OCI-LY1 (cell line): ENCODE measurements at regions not wholly inside any gene's neighbourhood (a gene's known extent, or its start where the extent isn't known, plus 50 kb on each side); places are given as distances from the start of the nearest gene placed in this dataset.

Experiments used
- CTCF ChIP-seq: fragments of 200-600 bp; sonication (generic), shearing (Covaris generic); IDR thresholded peaks from 2 replicates; pipeline ENCODE4 v1.5.1; 2017; ENCODE audit warnings: mild to moderate bottlenecking, antibody characterized with exemption, low read length, moderate library complexity, mixed read lengths
- EZH2 ChIP-seq: fragments of 200-600 bp; sonication (generic), shearing (Covaris generic); IDR thresholded peaks from 2 replicates; pipeline ENCODE4 v1.8.0; 2017; ENCODE audit warnings: borderline replicate concordance, mixed run types, mild to moderate bottlenecking, antibody characterized with exemption, low read length, moderate library complexity, mixed read lengths

- TF ChIP-seq CTCF (no peak), EZH2 (no peak)
These were observed 271.4 kb upstream of the RARB start for GRCh38 chr3:25156626-25157025.
